Stimulated activated CD4-positive, alpha-beta T cell treated with anti-CD3 and anti-CD28 coated beads, TNF-alpha, amount 100 ng/mL, for 48 hours (primary cell): ENCODE measurements at regions not wholly inside any gene's neighbourhood (a gene's known extent, or its start where the extent isn't known, plus 50 kb on each side); places are given as distances from the start of the nearest gene placed in this dataset.
"Not testable (repeated sequence)": the region's sequence is repeated elsewhere in the genome, so short reads cannot be mapped to it uniquely, and the experiment has no call there.

ENCODE experiments used
- DNase-seq, 3 donors: peaks; one replicate each; pipeline ENCODE4 v3.0.0-alpha.2; 2020; ENCODE audit warnings: low read depth in 3 of 3

DNA sequence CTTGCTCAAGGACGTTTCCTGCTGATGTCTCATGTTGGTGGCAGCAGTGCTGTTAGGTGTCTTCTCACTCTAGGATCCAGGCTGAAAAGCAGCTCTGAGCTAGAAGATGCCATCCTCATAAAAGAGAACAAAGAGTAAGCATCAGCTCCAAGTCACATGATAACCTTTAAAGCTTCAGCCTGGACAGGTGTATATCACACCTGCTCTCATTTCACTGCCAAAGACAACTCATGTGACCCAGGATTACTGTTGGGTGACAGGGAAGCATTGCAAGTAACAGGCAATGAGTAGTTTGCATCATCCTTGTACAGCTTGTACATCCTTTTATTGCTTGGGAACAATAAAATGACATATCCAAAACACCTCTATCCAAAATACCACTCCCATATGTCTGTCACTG, 423.4 kb upstream of the DPP6 start:
- no peak for DNase-seq

DNA sequence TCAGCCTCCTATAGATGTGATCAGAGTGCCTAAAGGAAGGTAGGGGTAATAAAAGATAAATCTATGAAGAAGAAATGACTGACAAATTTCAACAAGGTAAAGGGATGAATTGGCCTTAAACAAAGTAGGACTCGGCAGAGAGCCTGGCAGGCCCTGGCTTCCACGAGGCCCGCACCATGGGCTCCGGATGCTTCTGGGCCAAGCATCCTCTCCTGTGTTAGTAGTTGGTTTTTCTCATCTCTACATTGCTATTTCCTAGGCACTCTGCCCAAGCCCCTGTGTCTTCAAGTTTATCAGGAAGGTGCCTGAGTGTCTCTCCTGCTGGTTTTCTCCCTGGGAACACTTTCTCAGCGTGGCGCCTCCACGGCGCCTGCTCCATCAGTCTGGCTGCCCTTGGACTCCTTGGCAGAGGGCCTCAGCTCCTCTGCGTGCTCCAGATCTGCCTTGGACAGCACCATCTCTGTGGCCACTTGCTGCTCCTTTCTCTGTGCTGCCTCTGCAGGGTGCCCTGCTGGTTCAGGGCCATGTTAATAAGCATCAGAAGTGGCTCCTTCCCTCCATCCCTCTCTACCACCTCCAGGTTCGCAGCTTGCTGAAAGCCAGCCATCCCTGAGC, 413.3 kb upstream of the DPP6 start:
- no peak for DNase-seq

DNA sequence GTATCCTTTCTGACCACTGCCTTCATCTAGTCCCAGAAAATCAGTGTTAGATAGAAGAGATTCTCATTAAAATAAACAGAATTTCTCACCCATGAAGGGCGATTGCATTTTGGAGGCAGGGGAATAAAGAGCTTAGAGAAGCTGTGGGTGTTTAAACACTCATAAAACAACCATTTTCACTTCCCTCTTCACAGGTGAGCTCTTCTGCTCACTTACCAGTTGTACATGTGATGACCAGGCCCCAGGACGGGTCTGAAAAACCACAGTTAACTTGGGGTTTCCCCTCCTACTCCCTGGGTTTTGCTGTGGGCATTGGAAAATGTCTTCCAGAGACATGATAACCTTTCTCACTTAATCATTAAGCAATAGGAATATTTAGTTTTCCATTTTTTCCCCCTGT, 411.6 kb upstream of the DPP6 start:
- DNase-seq, result no peak

DNA sequence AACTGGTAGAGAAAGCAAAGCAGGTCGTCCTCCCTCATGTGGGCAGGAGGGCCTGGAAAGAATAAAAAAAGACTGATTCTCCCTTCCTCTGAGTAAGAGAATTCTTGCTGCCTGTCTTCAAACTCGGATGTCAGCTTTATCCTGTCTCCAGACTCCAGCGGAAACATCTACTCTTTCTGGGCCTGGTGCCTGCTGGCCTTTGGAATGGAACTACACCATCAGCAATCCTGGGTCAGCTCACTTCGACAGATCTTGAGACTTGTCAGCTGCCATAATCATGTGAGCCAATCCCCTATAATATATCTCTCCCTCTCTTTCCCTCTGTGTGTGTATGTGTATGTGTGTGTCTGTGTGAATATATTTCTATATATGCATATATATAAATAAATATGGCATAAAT, 411.0 kb upstream of the DPP6 start:
- no peak for DNase-seq

DNA sequence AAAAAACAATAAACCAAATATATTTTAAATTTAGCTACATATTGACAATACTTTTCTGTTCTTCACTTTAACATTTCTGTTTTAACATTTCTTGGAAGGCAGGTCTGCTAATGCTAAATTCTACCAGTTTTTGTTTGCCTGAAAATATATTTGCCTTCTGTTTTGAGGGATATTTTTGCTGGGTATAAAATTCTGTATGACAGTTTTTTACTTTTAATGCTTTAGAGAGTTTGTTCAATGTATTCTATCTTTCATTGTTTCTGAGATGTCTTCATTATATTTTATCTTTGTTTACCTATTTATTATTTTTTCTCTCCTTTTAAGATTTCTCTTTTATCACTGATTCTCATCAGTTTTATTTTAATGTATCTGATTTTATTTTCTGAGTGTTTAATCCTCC, 409.2 kb upstream of the DPP6 start:
- DNase-seq, result no peak

DNA sequence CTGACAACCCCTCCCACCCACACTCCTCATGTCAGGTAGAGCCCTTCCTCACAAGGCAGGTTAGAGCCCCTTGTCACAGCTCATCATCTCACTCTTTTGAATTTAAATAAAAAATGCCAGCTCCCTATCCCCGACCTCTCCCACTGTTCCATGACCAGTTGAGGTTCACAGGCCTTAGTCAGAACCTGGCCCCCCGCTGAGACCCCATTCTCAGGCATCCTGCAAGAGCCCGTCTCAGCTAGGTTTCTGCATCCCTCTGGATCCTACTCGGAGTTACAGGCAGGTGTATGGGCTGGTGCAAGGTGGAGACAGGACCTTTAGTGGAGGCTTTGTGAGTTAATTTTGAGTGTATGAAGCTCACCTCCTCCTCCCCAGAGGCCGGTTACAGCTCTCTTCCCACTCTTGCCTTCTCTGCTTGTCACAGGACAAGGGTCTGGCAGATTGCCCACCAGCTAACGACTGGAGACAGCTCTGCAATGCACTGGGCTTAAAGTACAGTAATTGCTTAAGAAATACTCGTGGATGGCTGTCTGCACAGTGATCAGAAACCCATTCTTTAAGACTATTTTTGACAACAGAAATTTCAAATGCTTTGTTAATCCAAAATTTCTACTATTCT, 394.9 kb upstream of the DPP6 start:
- no peak for DNase-seq

DNA sequence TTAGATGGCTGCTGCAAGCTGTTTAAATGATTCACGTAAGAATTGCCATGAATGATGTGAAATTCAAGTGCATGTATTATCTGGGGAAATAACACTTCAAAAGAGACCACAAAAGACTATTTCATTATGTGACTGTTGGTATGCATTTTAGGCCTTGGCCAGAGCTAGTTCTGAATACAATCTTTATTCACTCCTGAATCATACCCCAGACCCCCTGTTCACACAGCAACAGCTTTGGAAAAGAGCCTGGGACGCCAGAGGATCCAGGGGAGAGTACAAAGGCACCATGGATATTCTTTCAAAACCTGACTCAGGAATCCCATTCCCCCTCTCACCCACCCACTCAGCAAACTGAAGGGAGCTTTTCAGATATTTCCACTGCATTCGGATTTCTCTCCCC, 377.1 kb upstream of the DPP6 start:
- no peak for DNase-seq

DNA sequence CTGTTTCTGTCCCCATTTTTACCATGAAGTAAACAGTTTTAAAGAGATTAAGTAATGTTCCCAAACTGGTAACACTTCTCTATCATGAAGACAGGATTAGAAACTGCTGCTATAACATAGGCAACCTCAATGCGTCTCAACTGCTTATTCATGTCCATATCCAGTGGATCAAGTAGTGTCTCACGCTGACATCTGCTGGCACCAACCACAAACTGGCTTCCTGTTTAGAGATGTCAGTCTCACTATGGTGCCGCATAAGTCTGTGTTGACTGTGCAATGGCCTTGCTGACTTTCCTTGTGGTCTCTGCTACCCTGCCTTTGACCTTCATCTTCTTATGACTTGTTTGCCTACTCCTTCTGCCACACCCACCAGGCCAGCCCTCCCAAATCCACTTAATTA, 369.6 kb upstream of the DPP6 start:
- no peak for DNase-seq

DNA sequence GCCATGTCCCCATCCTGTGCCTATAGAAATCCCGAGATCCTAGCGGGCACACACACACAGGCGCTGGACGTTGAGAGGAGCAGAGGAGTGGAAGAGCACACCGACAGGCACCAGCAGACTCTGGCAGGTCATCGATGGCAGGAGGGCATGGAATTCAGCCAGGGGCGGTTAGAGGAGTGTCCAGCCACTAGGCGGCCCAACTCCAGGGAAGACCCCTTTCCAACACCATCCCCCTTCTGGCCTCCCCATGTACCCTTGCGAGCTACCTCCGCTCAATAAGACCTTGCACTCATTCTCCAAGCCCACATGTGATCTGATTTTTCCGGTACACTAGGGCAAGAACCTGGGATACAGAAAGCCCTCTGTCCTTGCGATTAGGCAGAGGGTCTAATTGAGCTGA, 356.0 kb upstream of the DPP6 start:
- no peak for DNase-seq

DNA sequence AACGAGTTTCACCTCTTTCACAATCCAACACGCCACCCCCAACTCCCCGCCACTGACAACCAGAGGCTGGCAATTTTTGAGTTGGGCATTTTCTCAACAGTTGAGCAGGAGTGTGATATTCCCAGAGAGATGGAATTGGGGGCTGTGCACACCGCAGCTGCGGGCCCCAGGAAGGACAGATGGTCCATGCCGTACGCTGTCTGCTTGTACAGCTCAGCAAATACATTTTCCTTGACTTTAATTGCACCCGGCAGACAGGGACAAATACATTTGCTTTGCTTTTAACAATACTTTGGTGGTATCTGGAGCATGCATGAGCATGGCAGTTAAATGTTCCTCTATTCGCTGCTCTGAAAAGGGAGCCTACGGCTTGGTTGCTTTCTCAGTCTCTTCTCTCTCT, 354.2 kb upstream of the DPP6 start:
- no peak for DNase-seq

DNA sequence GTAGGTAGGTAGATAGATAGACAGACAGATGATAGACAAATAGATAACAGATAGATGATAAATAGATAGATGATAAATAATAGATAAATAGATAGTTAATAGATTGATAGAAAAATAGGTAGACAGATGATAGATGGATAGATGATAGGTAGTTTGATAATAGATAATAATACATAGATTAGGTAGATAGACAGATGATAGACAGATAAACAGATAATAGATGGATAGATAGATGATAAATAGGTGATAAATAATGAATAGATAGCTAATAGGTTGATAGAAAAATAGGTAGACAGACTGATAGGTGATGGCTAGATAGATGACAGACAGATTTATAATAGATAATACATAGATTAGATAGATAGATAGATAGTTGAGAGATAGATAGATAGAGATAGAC, 350.5 kb upstream of the DPP6 start:
- no peak for DNase-seq

DNA sequence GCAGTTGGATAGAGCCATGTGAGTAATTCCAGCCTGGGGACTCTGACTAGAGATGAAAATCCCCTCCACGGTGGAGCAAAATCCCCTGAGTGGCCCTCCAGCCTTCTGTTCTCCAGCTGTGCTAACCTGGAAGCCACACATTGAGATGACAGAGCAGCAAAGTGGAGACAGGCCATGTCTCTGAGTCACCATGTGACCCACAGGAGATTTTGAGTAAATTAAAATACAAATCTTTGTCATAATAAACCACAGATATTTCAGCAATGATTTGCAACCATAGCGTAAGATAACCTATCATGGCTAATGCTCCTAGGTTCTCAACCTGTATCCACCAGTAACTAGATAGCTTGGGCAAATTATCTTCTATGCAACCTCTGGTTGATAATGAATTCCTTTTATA, 328.3 kb upstream of the DPP6 start:
- DNase-seq, result not testable (repeated sequence)

DNA sequence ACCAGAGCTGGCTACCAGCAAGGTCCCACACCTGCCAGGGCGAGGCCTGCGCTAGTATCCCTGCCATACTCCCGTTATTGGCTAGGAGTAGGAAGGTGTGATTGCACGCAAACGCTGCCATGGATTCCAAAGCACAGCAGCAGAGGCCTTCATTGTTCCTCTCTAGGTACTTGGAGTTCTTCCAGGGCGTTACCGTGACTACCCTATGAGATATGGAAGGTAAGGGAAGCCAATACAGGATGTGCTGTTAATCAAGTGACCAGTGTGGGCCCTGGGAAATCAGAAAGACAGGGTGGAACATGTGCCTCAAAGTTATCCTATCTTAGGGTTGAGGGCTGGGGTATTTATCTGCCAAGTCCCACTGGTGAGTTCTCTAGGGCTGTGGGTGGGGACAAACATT, 320.7 kb upstream of the DPP6 start:
- not testable (repeated sequence) for DNase-seq

DNA sequence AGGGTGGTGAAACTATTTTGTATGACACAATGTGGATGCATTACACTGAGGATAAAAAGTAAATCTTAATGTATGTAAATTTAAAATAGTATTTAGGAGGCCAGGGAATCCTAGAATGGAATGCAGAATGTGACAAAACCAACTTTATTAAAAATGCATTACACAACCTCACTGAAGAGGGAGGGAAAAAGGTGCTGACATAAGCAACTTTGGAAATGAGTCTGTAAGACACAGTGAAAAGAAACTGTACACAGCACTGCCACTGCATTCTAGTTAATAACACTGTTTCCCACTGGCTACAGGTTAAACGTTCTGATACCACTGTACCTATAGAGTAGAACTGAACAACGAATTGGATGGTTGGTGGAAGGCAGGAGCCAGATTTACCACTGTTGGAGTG, 308.8 kb upstream of the DPP6 start:
- not testable (repeated sequence) for DNase-seq

DNA sequence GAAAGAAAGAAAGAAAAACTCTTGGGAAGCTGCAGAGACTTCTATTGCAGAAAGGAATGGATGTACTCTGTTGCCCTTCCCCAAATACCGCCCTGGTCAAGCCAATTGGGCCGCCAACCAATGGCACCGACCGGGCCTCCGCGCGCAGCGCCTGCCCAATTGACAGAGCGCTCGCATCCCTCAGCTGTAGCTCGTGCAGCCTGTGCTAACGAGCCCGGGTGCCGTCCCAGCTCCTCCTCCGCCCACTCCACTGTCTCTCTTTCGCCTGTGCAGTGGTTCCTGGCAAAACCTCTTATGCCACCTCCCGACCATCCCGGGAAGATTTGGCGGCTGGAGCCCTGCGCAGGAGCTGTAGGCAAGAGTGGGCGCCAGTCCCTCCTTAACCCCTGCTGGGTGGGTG, 304.2 kb upstream of the DPP6 start:
- DNase-seq, result not testable (repeated sequence)

DNA sequence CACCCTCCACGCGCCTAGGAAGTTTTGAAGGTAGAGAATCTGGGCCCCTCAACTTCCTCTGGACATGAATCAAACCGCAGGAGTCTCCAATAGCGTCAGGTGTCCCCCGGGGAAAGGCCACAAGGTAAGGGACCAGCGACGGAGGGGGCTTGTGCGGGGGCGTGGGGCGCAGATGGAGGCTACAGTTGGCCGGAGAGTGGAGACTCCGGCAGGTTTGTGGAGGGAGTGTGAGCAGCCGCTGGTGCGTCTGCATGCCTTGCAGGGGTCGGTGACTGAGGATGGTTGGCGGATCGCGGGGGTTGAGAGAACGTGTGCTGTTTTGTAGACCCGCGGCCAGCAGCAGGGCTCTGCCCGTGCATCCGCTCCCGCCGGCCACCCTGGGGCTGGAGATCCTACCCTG, 303.3 kb upstream of the DPP6 start:
- DNase-seq, result not testable (repeated sequence)

DNA sequence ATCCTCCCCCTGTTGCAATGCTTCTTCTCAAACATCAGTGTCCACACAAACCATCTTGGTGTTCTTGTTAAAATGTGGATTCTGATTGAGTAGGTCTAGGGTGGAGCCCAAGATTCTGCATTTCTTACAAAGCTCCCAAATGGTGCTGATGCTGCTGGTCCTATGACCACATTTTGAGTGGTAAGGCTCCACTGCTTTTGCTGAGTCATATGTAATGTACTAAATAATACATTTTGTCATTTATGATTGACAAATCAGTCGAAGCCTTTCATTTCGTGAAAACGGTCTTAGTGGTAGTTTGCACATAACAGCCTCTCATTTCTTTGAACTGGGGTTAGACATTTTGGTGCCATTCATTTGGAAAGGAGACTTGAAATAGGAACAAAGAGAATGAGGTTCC, 286.3 kb upstream of the DPP6 start:
- DNase-seq, result not testable (repeated sequence)

DNA sequence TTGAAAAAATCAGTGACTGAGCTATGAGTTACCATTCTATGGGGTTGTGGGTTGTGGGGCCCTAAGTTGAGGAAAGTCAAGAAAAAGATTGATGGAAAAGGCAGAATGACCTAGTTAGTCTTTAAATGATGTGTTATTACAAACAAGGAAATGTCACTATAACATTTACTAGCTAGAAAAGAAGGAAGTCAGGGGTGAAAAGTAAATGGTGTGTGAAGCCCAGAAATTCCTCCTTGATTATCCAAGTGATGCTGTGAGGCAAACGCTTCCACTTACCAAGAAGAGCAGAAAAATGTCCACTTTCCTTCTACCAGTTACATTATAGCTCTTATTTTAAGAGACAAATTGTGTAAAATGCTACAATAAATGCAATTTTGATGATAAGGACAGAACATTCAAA, 285.3 kb upstream of the DPP6 start:
- not testable (repeated sequence) for DNase-seq

DNA sequence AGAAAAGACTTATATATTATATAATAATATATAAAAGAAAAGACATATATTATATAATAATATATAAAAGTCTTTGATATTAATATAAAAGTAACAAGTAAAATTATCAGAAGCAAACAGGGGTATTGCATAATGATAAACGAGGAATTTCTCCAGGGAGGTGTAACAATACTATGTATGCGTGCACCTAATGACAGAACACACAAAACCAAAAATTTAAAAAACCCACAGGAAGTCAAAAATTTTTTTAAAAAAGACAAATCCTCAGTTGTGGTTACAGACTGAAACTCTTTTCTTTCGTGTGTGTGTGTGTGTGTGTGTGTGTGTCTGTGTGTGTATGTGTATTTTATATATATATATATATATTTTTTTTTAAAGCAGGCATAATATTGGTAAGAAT, 279.2 kb upstream of the DPP6 start:
- no peak for DNase-seq

DNA sequence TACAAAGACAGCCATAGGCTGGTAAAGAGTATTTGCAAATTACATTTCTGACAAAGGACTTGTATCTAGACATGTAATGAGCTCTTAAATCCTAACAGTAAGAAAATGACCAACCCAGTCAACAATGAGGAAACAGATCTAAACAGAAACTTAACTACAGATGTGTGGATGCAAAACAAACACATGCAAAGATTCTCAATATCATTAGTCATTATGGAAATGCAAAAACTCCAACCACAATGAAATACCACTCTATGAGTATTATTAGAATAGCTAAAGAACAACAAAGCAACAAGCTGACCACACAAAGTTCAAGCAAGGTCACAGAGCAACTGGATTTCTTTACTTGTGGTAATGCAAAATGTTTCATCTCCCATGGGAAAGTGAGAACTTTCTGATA, 275.3 kb upstream of the DPP6 start:
- DNase-seq, result not testable (repeated sequence)

DNA sequence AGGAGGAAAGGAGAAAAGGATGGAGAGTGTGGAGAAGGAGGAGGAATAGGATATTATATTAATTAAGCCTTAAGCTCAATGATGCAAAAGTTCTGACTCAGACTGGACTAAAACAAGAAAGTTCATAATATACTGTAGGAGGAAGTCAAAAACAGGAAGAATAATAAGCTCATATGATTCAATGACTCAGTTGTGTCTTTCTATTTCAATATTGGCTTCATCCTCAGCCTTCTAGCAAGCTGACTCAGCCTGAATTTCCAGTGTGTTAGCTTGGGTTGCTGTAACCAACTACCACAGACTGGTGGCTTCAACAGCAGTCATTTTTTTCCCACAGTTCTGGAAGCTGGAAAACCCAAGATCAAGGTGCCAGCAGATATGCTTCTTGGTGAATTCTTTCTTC, 254.8 kb upstream of the DPP6 start:
- not testable (repeated sequence) for DNase-seq

DNA sequence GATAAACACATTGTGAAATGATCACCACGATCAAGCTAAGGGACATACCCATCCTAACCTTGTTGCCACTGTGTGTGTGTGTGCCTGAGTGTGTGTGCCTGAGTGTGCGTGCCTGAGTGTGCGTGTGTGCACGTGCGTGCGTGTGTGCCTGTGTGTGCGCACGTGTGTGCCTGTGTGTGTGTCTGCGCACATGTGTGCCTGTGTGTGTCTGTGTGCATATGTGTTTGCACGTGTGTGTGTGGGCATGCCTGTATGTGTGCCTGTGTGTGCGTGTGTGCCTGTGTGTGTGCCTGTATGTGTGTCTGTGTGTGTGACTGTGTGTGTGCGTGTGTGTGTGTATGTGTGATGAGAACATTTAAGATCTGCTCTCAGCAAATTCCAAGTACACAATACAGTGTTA, 244.1 kb upstream of the DPP6 start:
- DNase-seq, result no peak

DNA sequence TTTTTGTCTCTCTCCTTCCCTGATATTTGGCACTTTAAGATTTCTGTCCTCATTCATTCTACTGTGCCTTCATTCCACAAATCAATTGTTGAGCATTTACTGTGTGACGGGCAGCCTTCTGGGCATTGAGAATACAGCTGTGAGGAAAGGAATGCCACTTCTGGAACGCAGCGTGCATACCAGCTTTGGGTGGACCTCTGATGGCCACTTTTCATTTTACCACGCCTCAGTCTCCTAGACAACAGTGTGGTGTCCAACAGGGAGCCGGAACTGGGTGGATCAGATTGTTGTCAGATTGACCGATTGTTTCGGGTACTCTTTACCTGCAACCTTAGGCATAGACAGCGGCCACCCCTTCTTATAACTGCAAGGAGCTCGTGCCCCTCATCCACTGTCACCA, 222.7 kb upstream of the DPP6 start:
- DNase-seq, result no peak

DNA sequence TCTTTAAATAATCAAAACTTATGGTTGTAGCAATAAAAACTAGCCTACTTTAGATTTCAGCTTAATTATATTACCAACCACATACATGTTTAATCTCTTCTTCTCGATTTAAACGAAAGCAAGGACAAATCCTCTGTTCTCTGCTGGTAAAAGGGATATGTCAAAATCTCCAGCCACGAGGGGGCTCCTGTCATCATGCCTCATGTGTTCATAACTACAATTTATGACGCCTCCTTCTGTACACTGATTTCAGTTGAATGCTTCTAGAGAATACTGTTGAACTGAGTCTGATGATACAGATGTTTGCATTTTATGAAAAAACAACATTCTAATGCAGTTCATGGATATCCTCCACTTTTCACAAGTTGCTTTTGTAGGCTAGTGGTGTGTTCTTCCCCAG, 220.0 kb upstream of the DPP6 start:
- no peak for DNase-seq
